ENCODE measurements at regions not wholly inside any gene's neighbourhood (a gene's known extent, or its start where the extent isn't known, plus 50 kb on each side); places are given as distances from the start of the nearest gene placed in this dataset.

- TF ChIP-seq CTCF (IDR thresholded peaks at IDR 0.05) (no peak), ZFX (IDR thresholded peaks at IDR 0.05; ENCODE audit: borderline replicate concordance) (no peak)
Observed at GRCh38 chr16:47778106-47778801, 317.1 kb downstream of the PHKB start.

All from 22Rv1 (cell line).